ENCODE measurements at regions not wholly inside any gene's neighbourhood (a gene's known extent, or its start where the extent isn't known, plus 50 kb on each side); places are given as distances from the start of the nearest gene placed in this dataset.

DNA sequence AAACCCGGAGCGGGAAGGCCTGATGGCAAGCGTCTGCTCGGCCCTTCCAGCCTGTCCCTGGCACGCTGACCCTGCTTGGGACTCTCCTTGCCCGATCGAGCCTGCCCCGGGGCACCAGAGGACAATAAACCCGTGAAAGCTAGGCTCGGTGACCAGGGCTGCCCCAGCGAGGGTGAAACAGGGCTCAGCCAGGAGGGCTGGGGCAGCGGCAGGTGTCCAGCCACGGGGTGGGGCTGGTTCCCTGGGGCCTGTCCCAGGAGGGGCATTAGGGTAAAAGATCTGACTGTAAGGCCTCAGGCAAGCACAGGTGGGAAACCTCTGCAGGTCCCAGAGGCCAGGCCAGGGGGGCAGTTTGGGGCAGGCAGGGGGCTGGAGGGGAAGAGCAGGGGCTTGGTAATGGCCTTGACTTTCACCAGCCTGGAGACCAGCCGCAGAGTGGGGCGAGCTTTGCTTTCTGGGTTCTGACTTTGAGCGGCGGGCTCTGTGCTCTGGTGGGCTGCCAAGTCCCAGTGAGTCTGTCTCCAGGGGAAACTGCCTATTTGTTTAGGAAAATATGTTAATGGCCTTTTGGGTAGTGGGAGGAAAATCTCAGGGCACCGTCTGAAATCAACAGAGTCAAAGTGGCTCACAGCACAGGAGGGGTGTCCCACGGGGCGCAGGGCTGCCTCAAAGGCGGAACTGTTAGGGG, 68.2 kb upstream of the INPP5A start:
- H4K20me1 ChIP-seq (ENCODE audit: insufficient read depth), result no peaks in the 10 kb centered on the region
- H3K4me2 ChIP-seq, result no peak overlapping the region
- no peak overlapping the region for H2AFZ ChIP-seq
- H3K27ac ChIP-seq, result no peak overlapping the region
- DNase-seq, result no peak
- TF ChIP-seq EZH2 (IDR thresholded peaks at IDR 0.05; ENCODE audit: low read depth) (no peak), CTCF (conservative IDR thresholded peaks at IDR 0.05) (no peak)
- peaks cover 11% of the 10 kb centered on the region; the same call in 1 of the 2 replicates for H3K4me1 ChIP-seq (replicated peaks; ENCODE audit: insufficient read depth)
- ChIA-PET CTCF (no interaction called here), POLR2A (ENCODE audit: unreplicated experiment) (no interaction called here)
- H3K36me3 ChIP-seq (ENCODE audit: low read depth), result no peaks in the 10 kb centered on the region
- no peak overlapping the region for H3K4me3 ChIP-seq
- no peaks in the 10 kb centered on the region for H3K79me2 ChIP-seq (ENCODE audit: low read depth)
- BruUV-seq (replicated peaks), result no TSS peak
- no peaks in the 10 kb centered on the region for H3K27me3 ChIP-seq (ENCODE audit: insufficient read depth, low read depth)
- no peaks in the 10 kb centered on the region for H3F3A ChIP-seq (ENCODE audit: insufficient read depth, low read depth)
- H3K9me2 ChIP-seq (ENCODE audit: insufficient read depth), result no peaks in the 10 kb centered on the region
- no peaks in the 10 kb centered on the region for H3K9me3 ChIP-seq (ENCODE audit: insufficient read depth, low read depth)
- intact Hi-C loops (cut with micrococcal nuclease; ENCODE audit: unreplicated experiment), result no loop called here

DNA sequence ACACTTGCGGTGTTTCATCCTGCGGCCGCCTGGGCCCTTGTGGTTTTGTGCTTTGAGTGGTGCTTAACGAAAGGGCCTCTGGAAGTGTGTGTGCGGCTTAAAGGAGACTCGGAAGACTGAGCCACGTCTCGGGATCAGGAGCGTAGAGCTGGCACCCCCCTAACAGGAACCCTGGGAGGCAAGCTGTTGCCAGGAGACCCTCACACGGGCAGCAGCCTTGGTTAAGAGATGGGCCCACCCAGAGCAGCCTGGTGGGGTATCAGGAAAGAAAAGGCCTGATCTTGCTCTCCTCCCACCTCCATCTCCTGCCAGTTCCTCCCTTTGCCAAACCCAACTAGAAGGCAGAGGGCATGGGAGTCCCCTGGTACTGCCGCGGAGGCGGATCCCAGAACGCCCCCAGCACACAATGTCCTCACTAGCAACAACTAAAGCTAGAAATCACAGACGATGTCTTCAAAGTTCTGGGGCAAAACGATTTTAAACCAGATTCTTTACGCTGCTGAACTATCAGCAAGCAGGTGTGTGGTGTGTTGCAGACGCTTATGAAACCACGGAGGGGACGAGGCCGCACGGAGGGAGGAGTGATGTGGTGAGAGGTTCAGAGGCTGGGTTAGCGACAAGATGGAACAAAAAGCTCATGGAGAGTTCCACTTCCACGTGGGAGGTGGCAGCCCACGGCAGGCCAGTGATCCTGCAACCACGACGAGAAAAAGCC, 67.0 kb upstream of the INPP5A start:
- Histone ChIP-seq H3K36me3 (ENCODE audit: low read depth) (no peaks in the 10 kb centered on the region), H3K79me2 (ENCODE audit: low read depth) (no peaks in the 10 kb centered on the region), H3F3A (ENCODE audit: insufficient read depth, low read depth) (no peaks in the 10 kb centered on the region), H4K20me1 (ENCODE audit: insufficient read depth) (no peaks in the 10 kb centered on the region), H3K4me3 (no peak overlapping the region), H2AFZ (no peak overlapping the region), H3K9me2 (ENCODE audit: insufficient read depth) (no peaks in the 10 kb centered on the region), H3K4me2 (no peak overlapping the region), H3K27me3 (ENCODE audit: insufficient read depth, low read depth) (no peaks in the 10 kb centered on the region), H3K27ac (no peak overlapping the region), H3K4me1 (replicated peaks; ENCODE audit: insufficient read depth) (peaks cover 11% of the 10 kb centered on the region; the same call in 1 of the 2 replicates), H3K9me3 (ENCODE audit: insufficient read depth, low read depth) (no peaks in the 10 kb centered on the region)
- DNase-seq, result no peak
- TF ChIP-seq CTCF (conservative IDR thresholded peaks at IDR 0.05) (no peak), EZH2 (IDR thresholded peaks at IDR 0.05; ENCODE audit: low read depth) (no peak)
- intact Hi-C loops (cut with micrococcal nuclease; ENCODE audit: unreplicated experiment), result no loop called here
- ChIA-PET POLR2A (ENCODE audit: unreplicated experiment) (no interaction called here), CTCF (interaction anchor here (0.7 kb wide), 1 partner anchor 23 kb away, joined by 3 read pairs; no protein-coding TSS in a partner anchor)
- no TSS peak for BruUV-seq (replicated peaks)

DNA sequence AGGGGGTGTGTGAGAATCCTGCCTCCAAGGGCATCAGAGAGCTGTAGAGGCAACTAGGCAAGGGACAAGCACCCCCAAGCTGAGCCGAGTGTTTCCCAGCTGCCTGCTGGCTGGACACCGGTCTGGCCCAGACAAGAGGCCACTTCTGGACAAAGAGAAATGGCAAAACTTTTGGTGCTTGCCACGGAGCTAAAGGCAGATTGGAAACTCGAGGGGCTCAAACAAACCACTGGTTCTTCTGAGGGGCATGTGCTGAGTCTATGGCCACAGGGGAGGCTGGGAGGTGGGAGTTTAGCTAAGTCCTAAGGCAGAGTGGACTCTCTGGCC, 66.5 kb upstream of the INPP5A start:
- Histone ChIP-seq H3K9me2 (ENCODE audit: insufficient read depth) (no peaks in the 10 kb centered on the region), H2AFZ (no peak overlapping the region), H4K20me1 (ENCODE audit: insufficient read depth) (no peaks in the 10 kb centered on the region), H3K79me2 (ENCODE audit: low read depth) (no peaks in the 10 kb centered on the region), H3K36me3 (ENCODE audit: low read depth) (no peaks in the 10 kb centered on the region), H3K4me2 (no peak overlapping the region), H3K4me1 (replicated peaks; ENCODE audit: insufficient read depth) (peaks cover 11% of the 10 kb centered on the region; the same call in 1 of the 2 replicates), H3K9me3 (ENCODE audit: insufficient read depth, low read depth) (no peaks in the 10 kb centered on the region), H3K27me3 (ENCODE audit: insufficient read depth, low read depth) (no peaks in the 10 kb centered on the region), H3F3A (ENCODE audit: insufficient read depth, low read depth) (no peaks in the 10 kb centered on the region), H3K4me3 (no peak overlapping the region), H3K27ac (no peak overlapping the region)
- TF ChIP-seq CTCF (conservative IDR thresholded peaks at IDR 0.05), result no peak
- TF ChIP-seq EZH2 (IDR thresholded peaks at IDR 0.05; ENCODE audit: low read depth), result no peak
- no TSS peak for BruUV-seq (replicated peaks)
- intact Hi-C loops (cut with micrococcal nuclease; ENCODE audit: unreplicated experiment), result no loop called here
- POLR2A ChIA-PET (ENCODE audit: unreplicated experiment), result no interaction called here
- CTCF ChIA-PET, result interaction anchor here (0.7 kb wide), 1 partner anchor 22 kb away, joined by 3 read pairs; no protein-coding TSS in a partner anchor
- DNase-seq, result no peak
